Mesendoderm (in vitro differentiated cells): ENCODE measurements at regions not wholly inside any gene's neighbourhood (a gene's known extent, or its start where the extent isn't known, plus 50 kb on each side); places are given as distances from the start of the nearest gene placed in this dataset.

Source experiments
- DNase-seq: peaks from one replicate; pipeline ENCODE4 v3.0.0; 2013
- H2AK5ac ChIP-seq: 2 replicates; pipeline ENCODE4 v1.6.1; 2013; ENCODE audit warnings: low read length, inconsistent platforms
- H2BK120ac ChIP-seq: 2 replicates; pipeline ENCODE4 v1.6.1; 2013; ENCODE audit warnings: low read depth, mild to moderate bottlenecking, low read length, moderate library complexity, mixed read lengths
- H2BK15ac ChIP-seq: replicated peaks from 2 replicates; pipeline ENCODE4 v1.6.1; 2013; ENCODE audit warnings: low read depth, mild to moderate bottlenecking, moderate library complexity
- H2BK5ac ChIP-seq: 2 replicates; pipeline ENCODE4 v1.6.1; 2013; ENCODE audit warnings: low read length, inconsistent platforms
- H3K18ac ChIP-seq: 2 replicates; pipeline ENCODE4 v1.6.1; 2013; ENCODE audit warnings: mild to moderate bottlenecking, low read length, mixed read lengths
- H3K23ac ChIP-seq: one replicate; pipeline ENCODE4 v1.6.1; 2013; ENCODE audit warnings: low read length
- H3K27ac ChIP-seq: 2 replicates; pipeline ENCODE4 v1.5.1; 2013; ENCODE audit warnings: low read depth, mild to moderate bottlenecking, inconsistent platforms, low read length, moderate library complexity
- H3K27me3 ChIP-seq: 2 replicates; pipeline ENCODE4 v1.6.1; 2013; ENCODE audit warnings: low read length, control low read depth, mild to moderate bottlenecking, inconsistent platforms; ENCODE audit not compliant: insufficient read depth, poor library complexity
- H3K36me3 ChIP-seq: 2 replicates; pipeline ENCODE4 v1.6.1; 2013; ENCODE audit warnings: low read length, inconsistent platforms; ENCODE audit not compliant: control insufficient read depth, insufficient read depth
- H3K4ac ChIP-seq: one replicate; pipeline ENCODE4 v1.6.1; 2013; ENCODE audit warnings: low read depth, mild to moderate bottlenecking, low read length, moderate library complexity
- H3K4me1 ChIP-seq: 2 replicates; pipeline ENCODE4 v1.6.1; 2013; ENCODE audit warnings: low read depth, low read length, inconsistent platforms; ENCODE audit not compliant: control insufficient read depth
- H3K4me2 ChIP-seq: 2 replicates; pipeline ENCODE4 v1.6.1; 2013; ENCODE audit warnings: low read length
- H3K4me3 ChIP-seq: 2 replicates; pipeline ENCODE4 v1.5.1; 2013; ENCODE audit warnings: mild to moderate bottlenecking, low read length
- H3K56ac ChIP-seq: one replicate; pipeline ENCODE4 v1.6.1; 2013; ENCODE audit warnings: low read length
- H3K79me1 ChIP-seq: 2 replicates; pipeline ENCODE4 v1.6.1; 2013; ENCODE audit warnings: low read length, inconsistent platforms
- H3K79me2 ChIP-seq: 2 replicates; pipeline ENCODE4 v1.6.1; 2013; ENCODE audit warnings: mild to moderate bottlenecking, low read length; ENCODE audit not compliant: control insufficient read depth, insufficient read depth
- H3K9ac ChIP-seq: 2 replicates; pipeline ENCODE4 v1.6.1; 2013; ENCODE audit warnings: low read length, inconsistent platforms
- H4K5ac ChIP-seq: one replicate; pipeline ENCODE4 v1.6.1; 2013; ENCODE audit warnings: low read length
- H4K8ac ChIP-seq: one replicate; pipeline ENCODE4 v1.6.1; 2013; ENCODE audit warnings: low read depth, mild to moderate bottlenecking, control low read depth, low read length, moderate library complexity
- WGBS: extraction: QIAGEN DNeasy Blood & Tissue Kit; methylation state at CpG from one replicate; pipeline ENCODE4 v1.1.7; 2013; ENCODE audit warnings: low lambda C conversion rate, missing lambda C conversion rate; ENCODE audit not compliant: insufficient coverage; ENCODE audit errors: extremely low coverage; 5-methylcytosine and 5-hydroxymethylcytosine counted together

DNA sequence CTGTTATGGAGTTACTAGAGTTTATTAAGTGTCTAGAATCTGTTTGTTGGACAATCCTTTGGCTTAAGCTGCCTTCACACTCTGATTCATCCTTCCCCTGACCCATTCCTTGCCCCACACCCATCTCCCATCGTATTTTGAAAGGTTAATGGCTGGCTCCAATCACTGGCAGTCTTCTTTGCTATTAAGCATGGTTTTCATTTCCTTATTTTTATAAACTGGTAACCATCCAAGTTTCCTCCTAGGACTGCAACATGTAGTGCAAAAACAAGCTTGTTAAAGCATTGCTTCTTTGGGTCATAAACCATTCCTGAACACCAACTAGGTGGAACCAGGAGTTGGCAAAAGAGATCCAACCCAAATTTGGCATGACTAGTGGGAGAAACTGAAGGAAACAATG is 148.4 kb downstream of the DTWD1 start:
- Histone ChIP-seq H2BK5ac (no peak overlapping the region), H4K5ac (no peak overlapping the region), H3K36me3 (no peaks in the 10 kb centered on the region), H3K4ac (no peak overlapping the region), H3K4me1 (no peaks in the 10 kb centered on the region), H2BK15ac (no peak overlapping the region), H3K4me2 (no peak overlapping the region), H2BK120ac (no peak overlapping the region), H3K4me3 (no peak overlapping the region), H3K27ac (no peak overlapping the region), H3K27me3 (no peaks in the 10 kb centered on the region), H2AK5ac (no peak overlapping the region), H3K79me2 (no peaks in the 10 kb centered on the region), H3K23ac (no peak overlapping the region), H3K56ac (no peak overlapping the region), H3K18ac (no peak overlapping the region), H3K9ac (no peak overlapping the region), H3K79me1 (no peaks in the 10 kb centered on the region), H4K8ac (no peak overlapping the region)
- no peak for DNase-seq
- no CpG with 5 or more reads among the region's 1 CpG for WGBS

GRCh38 chr15:49789436-49789835 is 168.6 kb downstream of the DTWD1 start:
- H4K8ac ChIP-seq: no peak overlapping the region
- no peak overlapping the region for H2AK5ac ChIP-seq
- H3K18ac ChIP-seq: no peak overlapping the region
- DNase-seq: no peak
- no peak overlapping the region for H2BK5ac ChIP-seq
- H3K27me3 ChIP-seq: no peaks in the 10 kb centered on the region
- H3K27ac ChIP-seq: no peak overlapping the region
- H4K5ac ChIP-seq: no peak overlapping the region
- H3K79me2 ChIP-seq: no peaks in the 10 kb centered on the region
- H2BK120ac ChIP-seq: no peak overlapping the region
- H3K4me2 ChIP-seq: no peak overlapping the region
- H3K36me3 ChIP-seq: no peaks in the 10 kb centered on the region
- H3K56ac ChIP-seq: no peak overlapping the region
- H3K4me1 ChIP-seq: no peaks in the 10 kb centered on the region
- no peaks in the 10 kb centered on the region for H3K79me1 ChIP-seq
- no peak overlapping the region for H3K23ac ChIP-seq
- no peak overlapping the region for H3K4me3 ChIP-seq
- H2BK15ac ChIP-seq: no peak overlapping the region
- H3K9ac ChIP-seq: no peak overlapping the region
- H3K4ac ChIP-seq: no peak overlapping the region

DNA sequence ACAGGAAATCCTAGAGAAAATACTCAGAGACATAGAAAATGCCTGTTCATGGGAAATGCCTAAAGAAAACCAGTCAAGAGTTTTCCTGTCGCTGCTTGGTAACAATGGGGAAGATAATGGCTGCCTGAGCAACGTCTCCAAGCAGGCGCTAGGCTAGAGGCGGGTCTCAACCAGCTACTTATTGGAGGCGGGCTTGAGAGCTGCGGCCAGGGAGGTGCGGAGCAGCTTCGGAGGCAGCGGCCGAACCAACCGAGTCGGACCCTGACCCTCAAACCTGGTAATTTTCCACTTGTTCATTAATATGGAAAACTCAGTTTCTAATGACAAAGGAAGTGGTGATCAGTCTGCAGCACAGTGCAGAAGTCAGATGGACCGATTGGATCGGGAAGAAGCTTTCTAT is 173.1 kb downstream of the DTWD1 start:
- no peak overlapping the region for H2BK120ac ChIP-seq
- H3K27me3 ChIP-seq: no peaks in the 10 kb centered on the region
- no peaks in the 10 kb centered on the region for H3K79me2 ChIP-seq
- H2AK5ac ChIP-seq: no peak overlapping the region
- no peak overlapping the region for H3K4ac ChIP-seq
- DNase-seq: no peak
- WGBS: no CpG with 5 or more reads among the region's 14 CpGs
- H2BK5ac ChIP-seq: no peak overlapping the region
- H3K4me3 ChIP-seq: no peak overlapping the region
- H3K27ac ChIP-seq: no peak overlapping the region
- H3K79me1 ChIP-seq: no peaks in the 10 kb centered on the region
- no peak overlapping the region for H4K5ac ChIP-seq
- no peak overlapping the region for H3K56ac ChIP-seq
- H4K8ac ChIP-seq: no peak overlapping the region
- no peaks in the 10 kb centered on the region for H3K36me3 ChIP-seq
- no peak overlapping the region for H3K18ac ChIP-seq
- no peak overlapping the region for H3K23ac ChIP-seq
- H3K9ac ChIP-seq: no peak overlapping the region
- no peak overlapping the region for H3K4me2 ChIP-seq
- no peaks in the 10 kb centered on the region for H3K4me1 ChIP-seq
- no peak overlapping the region for H2BK15ac ChIP-seq

DNA sequence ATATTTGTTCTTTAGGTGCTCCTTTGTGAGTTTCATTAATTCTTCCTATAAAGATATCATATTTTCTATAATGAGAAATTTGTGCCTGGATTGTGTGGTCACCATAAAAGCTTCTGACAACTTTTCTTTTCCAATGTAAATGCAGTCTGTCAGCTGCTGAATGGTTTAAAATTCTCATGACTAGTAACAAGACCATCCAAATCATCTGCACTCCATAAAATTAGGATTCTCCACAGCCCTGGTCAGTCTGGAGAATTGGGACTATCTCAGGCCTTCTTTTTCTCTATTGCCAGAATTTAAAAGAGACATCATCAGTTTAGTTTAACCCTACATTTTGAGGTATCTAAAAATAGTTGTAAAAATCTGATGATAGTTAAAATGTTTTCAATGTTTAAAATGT is 180.9 kb downstream of the DTWD1 start:
- Histone ChIP-seq H3K4me2 (no peak overlapping the region), H3K36me3 (no peaks in the 10 kb centered on the region), H3K4ac (no peak overlapping the region), H3K23ac (no peak overlapping the region), H3K79me2 (no peaks in the 10 kb centered on the region), H3K27ac (no peak overlapping the region), H2BK5ac (no peak overlapping the region), H3K79me1 (no peaks in the 10 kb centered on the region), H4K5ac (no peak overlapping the region), H3K4me1 (no peaks in the 10 kb centered on the region), H4K8ac (no peak overlapping the region), H2BK15ac (no peak overlapping the region), H3K27me3 (no peaks in the 10 kb centered on the region), H3K9ac (no peak overlapping the region), H3K18ac (no peak overlapping the region), H3K56ac (no peak overlapping the region), H2AK5ac (no peak overlapping the region), H2BK120ac (no peak overlapping the region), H3K4me3 (no peak overlapping the region)
- no peak for DNase-seq
